Panc1 (cell line): ENCODE measurements at regions not wholly inside any gene's neighbourhood (a gene's known extent, or its start where the extent isn't known, plus 50 kb on each side); places are given as distances from the start of the nearest gene placed in this dataset.

ENCODE experiments used
- ATAC-seq: fragments of 200-7000 bp; cut with Tn5 transposase; 2 replicates; pipeline ENCODE4 v1.9.1; 2020; ENCODE audit warnings: mild to moderate bottlenecking, moderate library complexity
- BruUV-seq: library from RNA; stranded (reverse); fragments of 400-500 nt; replicated peaks from 2 replicates; lab custom pipeline; 2021; lab: Mats Ljungman, UMichigan
- CTCF ChIA-PET: fragments of 300-600 bp; sonication (Branson Sonifier 250); formaldehyde crosslinking; loops from one replicate; lab custom pipeline; 2022; ENCODE audit warnings: antibody characterized with exemption; lab: Charles Lee
- POLR2A ChIA-PET: fragments of 300-600 bp; sonication (Branson Sonifier 250); formaldehyde crosslinking; loops from one replicate; lab custom pipeline; 2022; ENCODE audit warnings: antibody characterized with exemption; lab: Charles Lee
- DNase-seq: peaks from one replicate; pipeline ENCODE4 v3.0.0-alpha.2; 2010; ENCODE audit warnings: low read depth, low spot score
- H3K27ac ChIP-seq: 2 replicates; pipeline ENCODE4 v1.5.1; 2011; ENCODE audit warnings: mild to moderate bottlenecking, low read length, inconsistent platforms
- H3K27me3 ChIP-seq: fragments of 200-500 bp; sonication (Bioruptor generic); 2 replicates; pipeline ENCODE4 v1.6.0; 2014; ENCODE audit warnings: low read length, inconsistent platforms; ENCODE audit not compliant: control insufficient read depth, insufficient read depth
- H3K36me3 ChIP-seq: fragments of 200-500 bp; sonication (Bioruptor generic); 2 replicates; pipeline ENCODE4 v1.5.1; 2014; ENCODE audit warnings: inconsistent platforms, mild to moderate bottlenecking, low read length, moderate library complexity; ENCODE audit not compliant: control insufficient read depth, insufficient read depth
- H3K4me1 ChIP-seq: 2 replicates; pipeline ENCODE4 v1.5.1; 2011; ENCODE audit warnings: inconsistent platforms, mild to moderate bottlenecking, low read length, moderate library complexity; ENCODE audit not compliant: control insufficient read depth, insufficient read depth
- H3K4me3 ChIP-seq, 2 experiments: 2 replicates each; pipeline ENCODE4 v1.5.1; 2011 to 2012; ENCODE audit warnings: low read depth in 2 of 2, low read length in 2 of 2, mild to moderate bottlenecking in 2 of 2, inconsistent platforms in 1 of 2, moderate library complexity in 1 of 2
- H3K9me3 ChIP-seq: fragments of 200-500 bp; sonication (Bioruptor generic); 2 replicates; pipeline ENCODE4 v1.5.1; 2014; ENCODE audit warnings: low read depth, mild to moderate bottlenecking, inconsistent platforms, low read length, moderate library complexity; ENCODE audit not compliant: control insufficient read depth, insufficient read depth
- CTCF ChIP-seq: fragments of 450-650 bp; IDR thresholded peaks from 2 replicates; pipeline ENCODE4 v1.5.1; 2017; ENCODE audit warnings: mild to moderate bottlenecking
- POLR2AphosphoS5 ChIP-seq: IDR thresholded peaks from 2 replicates; pipeline ENCODE4 v1.6.1; 2012; ENCODE audit warnings: mild to moderate bottlenecking, low read depth, low read length, moderate library complexity
- REST ChIP-seq, 2 experiments: IDR thresholded peaks; 2 replicates each; pipeline ENCODE4 v1.6.1; 2011 to 2012; ENCODE audit warnings: low read depth in 2 of 2, control low read depth in 1 of 2, low read length in 1 of 2, mild to moderate bottlenecking in 1 of 2, moderate library complexity in 1 of 2; ENCODE audit not compliant: insufficient read depth in 1 of 2
- SIN3A ChIP-seq: IDR thresholded peaks from 2 replicates; pipeline ENCODE4 v1.6.1; 2012; ENCODE audit warnings: low read depth, mild to moderate bottlenecking, low read length, moderate library complexity, borderline replicate concordance; ENCODE audit not compliant: insufficient read depth
- TCF7L2 ChIP-seq: IDR thresholded peaks from 2 replicates; pipeline ENCODE4 v1.6.1; 2011; ENCODE audit warnings: mild to moderate bottlenecking, low read depth, low read length, inconsistent platforms
- in situ Hi-C: cut with HindIII; loops from 2 replicates; pipeline ENCODE4 v1.10.0; 2016; ENCODE audit warnings: low sequenced_read_pairs, low pct_unique_long_range_greater_than_20kb
- intact Hi-C: fragments of 100-400 bp; cut with micrococcal nuclease; formaldehyde crosslinking; loops from one replicate; pipeline ENCODE4 v1.10.0; 2022; ENCODE audit not compliant: unreplicated experiment

- H3K4me1 ChIP-seq = no peaks in the 10 kb centered on the region; the same call in none of the 2 replicates
- TF ChIP-seq SIN3A (no peak), REST (IDR thresholded peaks at IDR 0.05; ENCODE audit: insufficient read depth in 1 of 2, low read depth in 2 of 2, low read length in 1 of 2) (no peak), CTCF (no peak), TCF7L2 (no peak)
- intact Hi-C loops = no loop called here
- H3K36me3 ChIP-seq = no peaks in the 10 kb centered on the region
- POLR2A ChIA-PET = no interaction called here
- ATAC-seq (no peak), DNase-seq (no peak)
- CTCF ChIA-PET = no interaction called here
- no peaks in the 10 kb centered on the region for H3K9me3 ChIP-seq
- no TSS peak for BruUV-seq
- in situ Hi-C loops = no loop called here
- no peak overlapping the region for H3K4me3 ChIP-seq
- no peak overlapping the region for H3K27ac ChIP-seq
- no peaks in the 10 kb centered on the region; the same call in 1 of the 2 replicates for H3K27me3 ChIP-seq
Observed at GRCh38 chr1:22201023-22201422, 58.1 kb upstream of the WNT4 start.

GRCh38 chr1:22203335-22203734 is 60.4 kb upstream of the WNT4 start:
- Histone ChIP-seq H3K4me3 (no peak overlapping the region), H3K36me3 (no peaks in the 10 kb centered on the region), H3K27ac (no peak overlapping the region), H3K27me3 (no peaks in the 10 kb centered on the region; the same call in 1 of the 2 replicates), H3K9me3 (no peaks in the 10 kb centered on the region), H3K4me1 (no peaks in the 10 kb centered on the region; the same call in none of the 2 replicates)
- POLR2A ChIA-PET = no interaction called here
- no TSS peak for BruUV-seq
- TF ChIP-seq SIN3A = no peak
- TF ChIP-seq CTCF = no peak
- no peak for TF ChIP-seq TCF7L2
- no peak for TF ChIP-seq POLR2AphosphoS5
- no peak for TF ChIP-seq REST (IDR thresholded peaks at IDR 0.05; ENCODE audit: insufficient read depth in 1 of 2, low read depth in 2 of 2, low read length in 1 of 2)
- DNase-seq (no peak), ATAC-seq (no peak)
- CTCF ChIA-PET = no interaction called here
- in situ Hi-C loops (no loop called here), intact Hi-C loops (no loop called here)
